ENCODE measurements at regions not wholly inside any gene's neighbourhood (a gene's known extent, or its start where the extent isn't known, plus 50 kb on each side); places are given as distances from the start of the nearest gene placed in this dataset.

GRCh38 chr3:139745831-139746230, 68.1 kb upstream of the NMNAT3 start:
- no peaks in the 10 kb centered on the region for H3K36me3 ChIP-seq
- no peaks in the 10 kb centered on the region for H3K27me3 ChIP-seq
- no peak overlapping the region for H3K4me3 ChIP-seq
- no peak overlapping the region for H3K27ac ChIP-seq
- intact Hi-C loops (cut with DNase I): no loop called here
- no peak for TF ChIP-seq CTCF (IDR thresholded peaks at IDR 0.05)
- no peaks in the 10 kb centered on the region for H3K4me1 ChIP-seq
- H3K9me3 ChIP-seq: peaks cover 0 to 10% of the 10 kb centered on the region in 2 donors
- no peak for DNase-seq (ENCODE audit: low spot score in 2 of 2)

GRCh38 chr3:139738697-139739096, 60.9 kb upstream of the NMNAT3 start:
- Histone ChIP-seq H3K9me3 (no peaks in the 10 kb centered on the region), H3K4me3 (no peak overlapping the region), H3K27me3 (no peaks in the 10 kb centered on the region), H3K4me1 (no peaks in the 10 kb centered on the region), H3K27ac (no peak overlapping the region), H3K36me3 (no peaks in the 10 kb centered on the region)
- DNase-seq (ENCODE audit: low spot score in 2 of 2): no peak
- intact Hi-C loops (cut with DNase I): no loop called here
- no peak for TF ChIP-seq CTCF (IDR thresholded peaks at IDR 0.05)

- no peak for DNase-seq (ENCODE audit: low spot score in 2 of 2)
- TF ChIP-seq CTCF (IDR thresholded peaks at IDR 0.05): no peak
- Histone ChIP-seq H3K4me3 (no peak overlapping the region), H3K27me3 (no peaks in the 10 kb centered on the region), H3K4me1 (no peaks in the 10 kb centered on the region), H3K9me3 (no peaks in the 10 kb centered on the region), H3K36me3 (no peaks in the 10 kb centered on the region), H3K27ac (no peak overlapping the region)
- intact Hi-C loops (cut with DNase I): no loop called here
Observed at GRCh38 chr3:139737682-139738361, 60.0 kb upstream of the NMNAT3 start.

GRCh38 chr3:139735191-139735590, 57.4 kb upstream of the NMNAT3 start:
- no peak for TF ChIP-seq CTCF (IDR thresholded peaks at IDR 0.05)
- Histone ChIP-seq H3K27ac (no peak overlapping the region), H3K27me3 (no peaks in the 10 kb centered on the region), H3K9me3 (no peaks in the 10 kb centered on the region), H3K4me3 (no peak overlapping the region), H3K4me1 (no peaks in the 10 kb centered on the region), H3K36me3 (no peaks in the 10 kb centered on the region)
- no peak for DNase-seq (ENCODE audit: low spot score in 2 of 2)
- intact Hi-C loops (cut with DNase I): no loop called here

- no peak overlapping the region for H3K4me3 ChIP-seq
- no peaks in the 10 kb centered on the region for H3K36me3 ChIP-seq
- no peak overlapping the region for H3K27ac ChIP-seq
- no peak for TF ChIP-seq CTCF (IDR thresholded peaks at IDR 0.05)
- no peaks in the 10 kb centered on the region for H3K4me1 ChIP-seq
- H3K27me3 ChIP-seq: no peaks in the 10 kb centered on the region
- H3K9me3 ChIP-seq: no peaks in the 10 kb centered on the region
- intact Hi-C loops (cut with DNase I): no loop called here
- DNase-seq (ENCODE audit: low spot score in 2 of 2): no peak
Observed at GRCh38 chr3:139732729-139733128, 55.0 kb upstream of the NMNAT3 start.

- no peaks in the 10 kb centered on the region for H3K4me1 ChIP-seq
- no peaks in the 10 kb centered on the region for H3K9me3 ChIP-seq
- H3K36me3 ChIP-seq: no peaks in the 10 kb centered on the region
- H3K27me3 ChIP-seq: no peaks in the 10 kb centered on the region
- intact Hi-C loops (cut with DNase I): no loop called here
- no peak for TF ChIP-seq CTCF (IDR thresholded peaks at IDR 0.05)
- H3K4me3 ChIP-seq: no peak overlapping the region
- no peak for DNase-seq (ENCODE audit: low spot score in 2 of 2)
- H3K27ac ChIP-seq: no peak overlapping the region
Observed at GRCh38 chr3:139729300-139729699, 51.5 kb upstream of the NMNAT3 start.
